ENCODE measurements at regions not wholly inside any gene's neighbourhood (a gene's known extent, or its start where the extent isn't known, plus 50 kb on each side); places are given as distances from the start of the nearest gene placed in this dataset.

GRCh38 chrX:14303891-14304290 lies 225.4 kb upstream of the GLRA2 start:
- TF ChIP-seq, protein P1, sequence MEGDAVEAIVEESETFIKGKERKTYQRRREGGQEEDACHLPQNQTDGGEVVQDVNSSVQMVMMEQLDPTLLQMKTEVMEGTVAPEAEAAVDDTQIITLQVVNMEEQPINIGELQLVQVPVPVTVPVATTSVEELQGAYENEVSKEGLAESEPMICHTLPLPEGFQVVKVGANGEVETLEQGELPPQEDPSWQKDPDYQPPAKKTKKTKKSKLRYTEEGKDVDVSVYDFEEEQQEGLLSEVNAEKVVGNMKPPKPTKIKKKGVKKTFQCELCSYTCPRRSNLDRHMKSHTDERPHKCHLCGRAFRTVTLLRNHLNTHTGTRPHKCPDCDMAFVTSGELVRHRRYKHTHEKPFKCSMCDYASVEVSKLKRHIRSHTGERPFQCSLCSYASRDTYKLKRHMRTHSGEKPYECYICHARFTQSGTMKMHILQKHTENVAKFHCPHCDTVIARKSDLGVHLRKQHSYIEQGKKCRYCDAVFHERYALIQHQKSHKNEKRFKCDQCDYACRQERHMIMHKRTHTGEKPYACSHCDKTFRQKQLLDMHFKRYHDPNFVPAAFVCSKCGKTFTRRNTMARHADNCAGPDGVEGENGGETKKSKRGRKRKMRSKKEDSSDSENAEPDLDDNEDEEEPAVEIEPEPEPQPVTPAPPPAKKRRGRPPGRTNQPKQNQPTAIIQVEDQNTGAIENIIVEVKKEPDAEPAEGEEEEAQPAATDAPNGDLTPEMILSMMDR (IDR thresholded peaks at IDR 0.05; ENCODE audit: low read depth, low read length): no peak
- TF ChIP-seq POLR2A (IDR thresholded peaks at IDR 0.05; ENCODE audit: extremely low read depth, insufficient read length): no peak
- TF ChIP-seq, protein P2, sequence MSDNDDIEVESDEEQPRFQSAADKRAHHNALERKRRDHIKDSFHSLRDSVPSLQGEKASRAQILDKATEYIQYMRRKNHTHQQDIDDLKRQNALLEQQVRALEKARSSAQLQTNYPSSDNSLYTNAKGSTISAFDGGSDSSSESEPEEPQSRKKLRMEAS (IDR thresholded peaks at IDR 0.05; ENCODE audit: low read depth, low read length): no peak
